Adrenal gland (tissue), 9 donors: ENCODE measurements at regions not wholly inside any gene's neighbourhood (a gene's known extent, or its start where the extent isn't known, plus 50 kb on each side); places are given as distances from the start of the nearest gene placed in this dataset.
A peak's percentile ranks its signal among the peaks of the same experiment; 100 is the strongest.

Experiments used
- DNase-seq, 7 donors: peaks; one replicate each; pipeline ENCODE4 v3.0.0-alpha.2; 2019 to 2020
- H3K27ac ChIP-seq, 5 donors: fragments of 200-600 bp; sonication (generic) in 4 of 5; 1 replicate in 3 of 5; 2 replicates in 2 of 5; pipeline versions ENCODE4 v1.5.1 to v1.8.0; 2016 to 2020; ENCODE audit warnings: mild to moderate bottlenecking in 1 of 5
- H3K27me3 ChIP-seq: fragments of 200-600 bp; 2 replicates; pipeline ENCODE4 v1.8.0; 2021
- H3K36me3 ChIP-seq, 2 donors: fragments of 200-600 bp; replicated peaks in 1 of 2; 1 replicate in 1 of 2; 2 replicates in 1 of 2; pipeline versions ENCODE4 v1.5.1 to v1.8.0; 2018 to 2022
- H3K4me1 ChIP-seq, 2 donors: fragments of 200-600 bp; replicated peaks in 1 of 2; 1 replicate in 1 of 2; 2 replicates in 1 of 2; pipeline versions ENCODE4 v1.5.1 to v1.8.0; 2018 to 2021
- H3K4me3 ChIP-seq, 4 donors: fragments of 200-600 bp; sonication (generic) in 3 of 4; one replicate each; pipeline ENCODE4 v1.5.1; 2016 to 2018
- H3K9me3 ChIP-seq, 3 donors: fragments of 200-600 bp; sonication (generic) in 1 of 3; replicated peaks in 1 of 3; 1 replicate in 2 of 3; 2 replicates in 1 of 3; pipeline versions ENCODE4 v1.5.1 to v1.8.0; 2016 to 2021
- POLR2A ChIP-seq, 2 donors: fragments of 450-650 bp; IDR thresholded peaks; one replicate each; pipeline ENCODE4 v1.6.1; 2017; ENCODE audit warnings: antibody characterized with exemption in 2 of 2, mild to moderate bottlenecking in 2 of 2, moderate library complexity in 1 of 2
- WGBS, 4 donors: extraction: QIAGEN DNeasy Blood & Tissue Kit in 2 of 4; methylation state at CpG; one replicate each; pipeline versions ENCODE4 v1.1.5 to v1.1.7; 2013 to 2017; 5-methylcytosine and 5-hydroxymethylcytosine counted together
- intact Hi-C, 2 donors: fragments of 100-400 bp; cut with DNase I; formaldehyde crosslinking; loops; one replicate each; pipeline versions ENCODE4 v1.14.1 to v1.15.0; 2022 to 2023
- TF ChIP-seq, protein P1 (sequence below), 6 experiments: fragments of 450-650 bp in 4 of 6; fragments of 200-600 bp in 2 of 6; sonication (generic) in 1 of 6; IDR thresholded peaks; 1 replicate in 5 of 6; 2 replicates in 1 of 6; pipeline versions ENCODE4 v1.5.1 to v1.8.0; 2016 to 2021; ENCODE audit warnings: antibody characterized with exemption in 6 of 6, mild to moderate bottlenecking in 2 of 6, moderate library complexity in 1 of 6
- donor health status: healthy with polysubstance abuse.
- donor health status: Bipolar disorder and iron deficiency.
- donor health status: DM: yes; HTN: yes; CAD: no.
- donor health status: DM: no; HTN: no; CAD: no.
- donor health status: DM: no; HTN: no; CAD: no.

DNA sequence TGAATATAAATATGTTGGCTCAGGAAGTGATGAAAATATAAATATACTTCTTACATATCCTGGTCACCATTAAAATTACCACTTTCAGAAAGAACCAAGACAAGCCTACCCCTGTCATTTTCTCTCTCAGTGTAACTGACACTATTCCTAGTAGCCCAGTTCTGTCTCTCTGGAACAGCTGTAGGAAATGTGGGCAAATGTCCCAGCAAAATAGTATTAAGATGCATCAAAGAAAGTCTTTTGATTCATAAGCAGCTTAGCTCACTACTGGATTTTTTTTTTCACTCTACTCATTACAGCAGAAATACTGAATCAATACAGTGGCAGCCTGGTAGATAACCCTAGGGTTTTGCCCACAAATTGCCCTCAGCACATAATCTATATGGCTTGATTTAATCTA is 290.9 kb downstream of the DNAJB9 start:
- no peak overlapping the region for H3K27ac ChIP-seq
- intact Hi-C loops, result no loop called here
- H3K4me1 ChIP-seq, result no peaks in the 10 kb centered on the region
- TF ChIP-seq, protein P1, sequence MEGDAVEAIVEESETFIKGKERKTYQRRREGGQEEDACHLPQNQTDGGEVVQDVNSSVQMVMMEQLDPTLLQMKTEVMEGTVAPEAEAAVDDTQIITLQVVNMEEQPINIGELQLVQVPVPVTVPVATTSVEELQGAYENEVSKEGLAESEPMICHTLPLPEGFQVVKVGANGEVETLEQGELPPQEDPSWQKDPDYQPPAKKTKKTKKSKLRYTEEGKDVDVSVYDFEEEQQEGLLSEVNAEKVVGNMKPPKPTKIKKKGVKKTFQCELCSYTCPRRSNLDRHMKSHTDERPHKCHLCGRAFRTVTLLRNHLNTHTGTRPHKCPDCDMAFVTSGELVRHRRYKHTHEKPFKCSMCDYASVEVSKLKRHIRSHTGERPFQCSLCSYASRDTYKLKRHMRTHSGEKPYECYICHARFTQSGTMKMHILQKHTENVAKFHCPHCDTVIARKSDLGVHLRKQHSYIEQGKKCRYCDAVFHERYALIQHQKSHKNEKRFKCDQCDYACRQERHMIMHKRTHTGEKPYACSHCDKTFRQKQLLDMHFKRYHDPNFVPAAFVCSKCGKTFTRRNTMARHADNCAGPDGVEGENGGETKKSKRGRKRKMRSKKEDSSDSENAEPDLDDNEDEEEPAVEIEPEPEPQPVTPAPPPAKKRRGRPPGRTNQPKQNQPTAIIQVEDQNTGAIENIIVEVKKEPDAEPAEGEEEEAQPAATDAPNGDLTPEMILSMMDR (IDR thresholded peaks at IDR 0.05), result no peak
- no peak for TF ChIP-seq POLR2A (IDR thresholded peaks at IDR 0.05)
- no peaks in the 10 kb centered on the region for H3K27me3 ChIP-seq
- H3K4me3 ChIP-seq, result no peak overlapping the region
- DNase-seq, result no peak
- H3K9me3 ChIP-seq, result no peaks in the 10 kb centered on the region
- H3K36me3 ChIP-seq, result no peaks in the 10 kb centered on the region

DNA sequence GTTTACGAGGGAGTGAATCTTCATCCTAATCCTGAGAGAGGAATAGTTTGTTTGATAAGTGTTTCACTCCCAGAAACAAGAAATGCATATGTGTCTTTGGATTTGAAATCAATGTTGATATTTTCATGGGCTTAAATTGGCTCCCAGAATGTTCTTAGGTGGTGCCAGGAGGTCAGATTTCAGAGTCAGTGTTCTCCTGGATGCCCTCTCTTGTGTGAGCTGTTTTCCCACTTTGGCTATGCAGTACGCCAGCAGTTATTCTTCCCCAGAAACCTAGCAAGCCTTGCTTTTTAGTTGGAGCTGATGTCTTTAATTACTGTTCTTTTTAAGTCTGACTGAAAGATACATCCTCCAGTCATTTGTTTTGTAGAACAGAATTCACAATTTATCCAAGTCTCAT is 291.4 kb downstream of the DNAJB9 start:
- no peaks in the 10 kb centered on the region for H3K9me3 ChIP-seq
- no peak overlapping the region for H3K27ac ChIP-seq
- no peak overlapping the region for H3K4me3 ChIP-seq
- intact Hi-C loops, result no loop called here
- WGBS, 4 donors, result 65 to 82% (median 72%) methylated on average over 1 to 2 of the region's 2 CpGs
- H3K4me1 ChIP-seq, result no peaks in the 10 kb centered on the region
- no peak for DNase-seq
- TF ChIP-seq, protein P1 (IDR thresholded peaks at IDR 0.05), result no peak
- no peak for TF ChIP-seq POLR2A (IDR thresholded peaks at IDR 0.05)
- no peaks in the 10 kb centered on the region for H3K36me3 ChIP-seq
- H3K27me3 ChIP-seq, result no peaks in the 10 kb centered on the region

DNA sequence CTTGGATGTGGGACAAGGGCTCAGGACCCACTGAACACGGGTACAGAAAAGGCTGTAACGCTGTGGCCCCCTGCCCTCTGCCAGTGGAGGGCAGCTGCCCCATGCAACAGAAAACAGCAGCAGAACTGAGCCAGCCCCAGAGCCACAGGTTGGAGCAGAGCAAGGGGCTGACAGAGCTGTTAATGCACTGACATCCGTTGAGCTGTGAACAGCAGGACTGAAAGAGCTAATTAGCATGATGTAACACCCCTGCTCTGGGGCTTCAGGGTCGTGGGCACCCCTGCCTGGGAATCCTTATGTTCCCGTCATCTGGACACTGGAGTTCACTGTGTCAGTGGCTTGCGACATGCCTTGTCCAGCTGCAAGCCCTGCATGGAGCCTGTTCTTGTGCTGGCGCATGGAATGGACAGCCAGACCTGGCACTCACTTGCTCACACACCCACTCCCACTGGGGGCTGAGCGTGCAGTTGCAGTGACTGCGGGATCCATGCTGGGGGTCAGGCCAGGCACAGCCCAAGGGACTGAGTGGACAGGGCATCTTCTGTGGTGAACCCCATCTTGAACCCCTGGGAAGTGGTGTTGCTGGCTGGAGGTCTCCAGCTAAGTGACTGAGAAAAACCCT is 293.7 kb downstream of the DNAJB9 start:
- Histone ChIP-seq H3K27ac (no peak overlapping the region), H3K4me3 (no peak overlapping the region), H3K9me3 (no peaks in the 10 kb centered on the region), H3K4me1 (no peaks in the 10 kb centered on the region), H3K27me3 (no peaks in the 10 kb centered on the region), H3K36me3 (no peaks in the 10 kb centered on the region)
- DNase-seq, result no peak
- intact Hi-C loops, result no loop called here
- no peak for TF ChIP-seq POLR2A (IDR thresholded peaks at IDR 0.05)
- WGBS, 4 donors, result 73 to 94% (median 84%) methylated on average over 5 to 9 of the region's 9 CpGs

DNA sequence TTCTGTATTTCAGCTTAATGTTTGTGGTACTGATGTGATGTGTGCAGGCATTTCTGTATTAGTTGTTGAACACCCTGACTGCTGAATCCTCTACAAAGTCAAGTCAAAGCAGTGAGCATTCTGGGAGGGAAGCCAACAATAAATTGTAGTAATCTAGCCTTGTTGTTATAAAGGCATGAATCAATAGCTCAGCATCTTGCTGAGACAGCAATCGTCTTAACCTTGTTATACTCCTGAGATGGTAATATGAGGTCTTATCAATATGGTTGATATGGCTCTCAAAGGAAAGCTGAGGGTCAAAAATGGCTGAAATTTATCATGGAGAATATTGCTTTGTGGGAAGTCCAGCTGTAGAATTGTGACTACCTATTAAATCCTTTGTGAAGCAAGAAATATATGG is 299.4 kb downstream of the DNAJB9 start:
- no peak overlapping the region for H3K27ac ChIP-seq

DNA sequence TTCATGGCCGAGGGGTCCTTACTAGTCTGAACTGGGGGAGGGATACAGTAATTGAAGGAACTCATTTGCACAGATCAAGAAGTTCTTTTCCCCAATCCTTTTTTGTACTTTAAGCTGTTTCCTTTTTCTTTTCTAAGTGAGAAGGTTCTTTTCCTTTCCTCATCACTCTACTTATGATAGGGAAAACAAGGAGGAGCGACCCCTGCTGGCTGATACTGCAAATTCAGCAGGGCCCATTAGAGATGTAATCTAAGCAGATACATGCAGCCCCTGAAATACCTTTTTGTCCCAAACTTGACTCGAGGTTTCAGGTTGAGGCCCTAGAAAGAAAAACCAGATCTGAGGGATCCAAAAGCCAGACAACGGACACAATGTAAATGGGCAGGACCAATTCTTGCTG is 305.5 kb downstream of the DNAJB9 start:
- intact Hi-C loops, result no loop called here
- DNase-seq, result peak in 1 of 7 donors; percentile 2
- whole genome bisulfite sequencing, 4 donors, result 60 to 71% (median 68%) methylated on average over 4 of the region's 4 CpGs

More for the DNA sequence above, 299.4 kb downstream of the DNAJB9 start:
- H3K27me3 ChIP-seq, result no peaks in the 10 kb centered on the region
- H3K4me1 ChIP-seq, result no peaks in the 10 kb centered on the region
- intact Hi-C loops, result no loop called here
- WGBS, 4 donors, result 6 to 58% (median 33%) methylated on average over 1 of the region's 1 CpG
- H3K9me3 ChIP-seq, result no peaks in the 10 kb centered on the region
- TF ChIP-seq, protein P1 (IDR thresholded peaks at IDR 0.05), result no peak
- TF ChIP-seq POLR2A (IDR thresholded peaks at IDR 0.05), result no peak
- DNase-seq, result no peak
- no peak overlapping the region for H3K4me3 ChIP-seq
- H3K36me3 ChIP-seq, result no peaks in the 10 kb centered on the region

More for the DNA sequence above, 305.5 kb downstream of the DNAJB9 start:
- H3K27me3 ChIP-seq, result no peaks in the 10 kb centered on the region
- no peaks in the 10 kb centered on the region for H3K9me3 ChIP-seq
- TF ChIP-seq, protein P1 (IDR thresholded peaks at IDR 0.05), result no peak
- no peak for TF ChIP-seq POLR2A (IDR thresholded peaks at IDR 0.05)
- H3K27ac ChIP-seq, result no peak overlapping the region
- no peak overlapping the region for H3K4me3 ChIP-seq
- H3K4me1 ChIP-seq, result no peaks in the 10 kb centered on the region
- H3K36me3 ChIP-seq, result no peaks in the 10 kb centered on the region
